A673 (cell line): ENCODE measurements at regions not wholly inside any gene's neighbourhood (a gene's known extent, or its start where the extent isn't known, plus 50 kb on each side); places are given as distances from the start of the nearest gene placed in this dataset.

Source experiments
- BruUV-seq: library from RNA; stranded (reverse); fragments of 400-500 nt; replicated peaks from 2 replicates; lab custom pipeline; 2021; lab: Mats Ljungman, UMichigan
- CTCF ChIA-PET: fragments of 300-600 bp; sonication (Branson Sonifier 250); formaldehyde crosslinking; loops from one replicate; lab custom pipeline; 2022; ENCODE audit warnings: antibody characterized with exemption; lab: Charles Lee
- POLR2A ChIA-PET: fragments of 300-600 bp; sonication (Branson Sonifier 250); formaldehyde crosslinking; loops from one replicate; lab custom pipeline; 2022; ENCODE audit warnings: antibody characterized with exemption; ENCODE audit not compliant: low non-redundant PET; lab: Charles Lee
- DNase-seq: peaks from one replicate; pipeline ENCODE4 v3.0.0-alpha.2; 2015; ENCODE audit warnings: low spot score
- H3K27ac ChIP-seq: fragments of 200-600 bp; sonication (generic); 2 replicates; pipeline ENCODE4 v1.5.1; 2016; ENCODE audit warnings: mixed run types, low read depth, mild to moderate bottlenecking, mixed read lengths, antibody characterized with exemption, low read length; ENCODE audit not compliant: poor library complexity, severe bottlenecking
- H3K27me3 ChIP-seq: fragments of 200-600 bp; sonication (generic); replicated peaks from 2 replicates; pipeline ENCODE4 v1.6.1; 2017; ENCODE audit warnings: mixed run types, low read depth, mild to moderate bottlenecking, mixed read lengths, antibody characterized with exemption, low read length; ENCODE audit not compliant: insufficient read depth, poor library complexity
- H3K36me3 ChIP-seq: fragments of 200-600 bp; sonication (generic); 2 replicates; pipeline ENCODE4 v1.6.1; 2016; ENCODE audit warnings: mixed run types, mild to moderate bottlenecking, mixed read lengths, antibody characterized with exemption, low read length; ENCODE audit not compliant: insufficient read depth, poor library complexity, severe bottlenecking
- H3K4me1 ChIP-seq: fragments of 200-600 bp; sonication (generic); 2 replicates; pipeline ENCODE4 v1.6.1; 2017; ENCODE audit warnings: mixed run types, mild to moderate bottlenecking, mixed read lengths, antibody characterized with exemption, low read length; ENCODE audit not compliant: insufficient read depth, poor library complexity, severe bottlenecking
- H3K4me3 ChIP-seq: fragments of 200-600 bp; sonication (generic); 2 replicates; pipeline ENCODE4 v1.5.1; 2016; ENCODE audit warnings: low read depth, mixed run types, mild to moderate bottlenecking, mixed read lengths, low read length; ENCODE audit not compliant: poor library complexity, severe bottlenecking
- H3K9me3 ChIP-seq: fragments of 200-600 bp; sonication (generic); 2 replicates; pipeline ENCODE4 v1.6.1; 2016; ENCODE audit warnings: mixed run types, low read depth, mild to moderate bottlenecking, mixed read lengths, antibody characterized with exemption, low read length; ENCODE audit not compliant: poor library complexity, severe bottlenecking
- EZH2 ChIP-seq: fragments of 200-600 bp; sonication (generic); IDR thresholded peaks from 2 replicates; pipeline ENCODE4 v1.6.1; 2017; ENCODE audit warnings: borderline replicate concordance, low read depth, mild to moderate bottlenecking, mixed read lengths, antibody characterized with exemption, low read length; ENCODE audit not compliant: poor library complexity, severe bottlenecking
- intact Hi-C: fragments of 100-400 bp; cut with micrococcal nuclease; formaldehyde crosslinking; loops from one replicate; pipeline ENCODE4 v1.10.0; 2022; ENCODE audit not compliant: unreplicated experiment
- TF ChIP-seq, protein P1 (sequence below): fragments of 300-800, 200-600 bp; sonication (generic); conservative IDR thresholded peaks from 2 replicates; pipeline ENCODE4 v1.5.1; 2017; ENCODE audit warnings: low read depth, mild to moderate bottlenecking, antibody characterized with exemption, low read length, moderate library complexity, mixed read lengths

DNA sequence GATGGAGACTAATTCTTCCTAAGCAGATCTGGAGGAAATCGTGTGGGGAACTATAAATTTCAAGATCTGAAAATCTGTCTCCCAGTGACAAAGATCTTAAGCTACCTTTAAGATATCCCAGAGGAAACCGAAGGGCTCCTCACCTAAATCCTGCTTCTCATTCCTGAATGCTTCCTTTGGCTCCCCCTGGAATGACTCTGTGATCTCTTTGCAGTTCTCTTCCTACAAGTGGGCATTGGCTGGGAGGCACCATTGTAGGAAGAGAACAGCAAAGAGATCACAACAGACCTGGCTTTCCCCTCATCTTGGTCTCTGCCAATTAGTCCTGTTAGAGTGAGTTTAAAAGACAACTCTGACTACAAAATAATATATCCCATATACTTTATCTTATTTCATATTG is 70.0 kb upstream of the KCNH7 start:
- Histone ChIP-seq H3K27ac (no peak overlapping the region), H3K9me3 (no peaks in the 10 kb centered on the region), H3K27me3 (no peaks in the 10 kb centered on the region), H3K4me1 (no peaks in the 10 kb centered on the region), H3K4me3 (no peak overlapping the region), H3K36me3 (no peaks in the 10 kb centered on the region)
- ChIA-PET POLR2A (no interaction called here), CTCF (no interaction called here)
- TF ChIP-seq EZH2: no peak
- TF ChIP-seq, protein P1, sequence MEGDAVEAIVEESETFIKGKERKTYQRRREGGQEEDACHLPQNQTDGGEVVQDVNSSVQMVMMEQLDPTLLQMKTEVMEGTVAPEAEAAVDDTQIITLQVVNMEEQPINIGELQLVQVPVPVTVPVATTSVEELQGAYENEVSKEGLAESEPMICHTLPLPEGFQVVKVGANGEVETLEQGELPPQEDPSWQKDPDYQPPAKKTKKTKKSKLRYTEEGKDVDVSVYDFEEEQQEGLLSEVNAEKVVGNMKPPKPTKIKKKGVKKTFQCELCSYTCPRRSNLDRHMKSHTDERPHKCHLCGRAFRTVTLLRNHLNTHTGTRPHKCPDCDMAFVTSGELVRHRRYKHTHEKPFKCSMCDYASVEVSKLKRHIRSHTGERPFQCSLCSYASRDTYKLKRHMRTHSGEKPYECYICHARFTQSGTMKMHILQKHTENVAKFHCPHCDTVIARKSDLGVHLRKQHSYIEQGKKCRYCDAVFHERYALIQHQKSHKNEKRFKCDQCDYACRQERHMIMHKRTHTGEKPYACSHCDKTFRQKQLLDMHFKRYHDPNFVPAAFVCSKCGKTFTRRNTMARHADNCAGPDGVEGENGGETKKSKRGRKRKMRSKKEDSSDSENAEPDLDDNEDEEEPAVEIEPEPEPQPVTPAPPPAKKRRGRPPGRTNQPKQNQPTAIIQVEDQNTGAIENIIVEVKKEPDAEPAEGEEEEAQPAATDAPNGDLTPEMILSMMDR: no peak
- intact Hi-C loops: no loop called here
- no TSS peak for BruUV-seq
- no peak for DNase-seq

DNA sequence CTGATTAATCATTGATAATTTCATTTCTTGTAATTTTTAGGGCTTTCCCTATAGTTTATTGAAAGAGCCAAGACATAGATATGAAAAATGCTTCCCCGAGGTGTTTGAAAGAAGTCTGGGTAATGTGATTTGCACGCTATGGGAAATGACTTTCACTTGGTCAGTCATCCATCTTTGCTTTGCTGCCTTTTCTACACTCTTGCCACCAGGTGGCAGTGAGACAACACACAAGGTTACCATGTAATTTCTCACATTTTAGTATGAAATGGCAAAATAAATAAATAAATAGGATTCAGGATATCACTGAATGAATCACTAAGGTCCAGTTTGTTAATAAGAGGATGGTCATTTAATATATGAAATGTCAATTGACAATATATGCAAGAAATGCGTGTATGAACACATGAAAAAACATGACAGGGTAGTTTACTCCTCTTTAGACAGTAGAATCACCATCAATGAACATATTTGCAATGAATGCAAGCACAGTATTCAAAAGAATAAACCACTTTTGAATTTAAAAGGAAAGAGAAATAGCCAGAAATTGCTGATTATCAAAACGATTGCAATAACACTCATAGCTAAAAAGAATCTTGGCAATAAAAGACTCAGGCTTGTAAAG is 52.2 kb upstream of the KCNH7 start:
- no TSS peak for BruUV-seq
- POLR2A ChIA-PET: no interaction called here
- Histone ChIP-seq H3K4me1 (peaks cover 8% of the 10 kb centered on the region), H3K4me3 (no peak overlapping the region), H3K36me3 (no peaks in the 10 kb centered on the region), H3K27ac (no peak overlapping the region), H3K27me3 (no peaks in the 10 kb centered on the region), H3K9me3 (no peaks in the 10 kb centered on the region)
- peak; percentile 82 for DNase-seq
- TF ChIP-seq, protein P1: peak; percentile 89
- no peak for TF ChIP-seq EZH2
- intact Hi-C loops: loop anchor here (1.0 kb wide), 1 partner anchor 242 kb away; no protein-coding TSS in a partner anchor
- CTCF ChIA-PET: interaction anchor here (0.6 kb wide), 1 partner anchor 88 kb away, joined by 3 read pairs; no protein-coding TSS in a partner anchor

DNA sequence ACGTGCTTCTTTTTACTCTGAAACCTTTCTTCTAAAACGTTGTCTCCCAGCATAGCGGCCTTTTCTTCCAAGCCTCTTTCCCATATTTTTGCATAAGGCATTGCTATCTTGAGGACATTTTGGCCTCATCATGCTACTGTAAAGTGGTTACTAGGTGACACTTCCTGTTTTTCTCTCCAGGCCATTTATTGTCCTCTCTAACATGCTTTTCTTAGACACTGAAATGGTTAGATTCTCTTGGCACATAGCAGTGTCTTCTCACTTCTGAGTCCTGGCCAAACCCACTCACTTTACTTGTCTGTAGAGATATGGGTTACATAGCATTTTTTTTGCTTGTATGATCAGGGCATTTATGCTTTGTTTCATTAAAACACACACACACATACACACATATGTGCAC is 50.1 kb upstream of the KCNH7 start:
- POLR2A ChIA-PET: no interaction called here
- CTCF ChIA-PET: no interaction called here
- no peaks in the 10 kb centered on the region for H3K9me3 ChIP-seq
- BruUV-seq: no TSS peak
- DNase-seq: peak; percentile 23
- H3K4me3 ChIP-seq: no peak overlapping the region
- H3K27ac ChIP-seq: no peak overlapping the region
- intact Hi-C loops: no loop called here
- no peaks in the 10 kb centered on the region for H3K36me3 ChIP-seq
- H3K27me3 ChIP-seq: no peaks in the 10 kb centered on the region
- TF ChIP-seq EZH2: no peak
- TF ChIP-seq, protein P1: no peak
- H3K4me1 ChIP-seq: peaks cover 8% of the 10 kb centered on the region
